ENCODE measurements at regions not wholly inside any gene's neighbourhood (a gene's known extent, or its start where the extent isn't known, plus 50 kb on each side); places are given as distances from the start of the nearest gene placed in this dataset.

DNA sequence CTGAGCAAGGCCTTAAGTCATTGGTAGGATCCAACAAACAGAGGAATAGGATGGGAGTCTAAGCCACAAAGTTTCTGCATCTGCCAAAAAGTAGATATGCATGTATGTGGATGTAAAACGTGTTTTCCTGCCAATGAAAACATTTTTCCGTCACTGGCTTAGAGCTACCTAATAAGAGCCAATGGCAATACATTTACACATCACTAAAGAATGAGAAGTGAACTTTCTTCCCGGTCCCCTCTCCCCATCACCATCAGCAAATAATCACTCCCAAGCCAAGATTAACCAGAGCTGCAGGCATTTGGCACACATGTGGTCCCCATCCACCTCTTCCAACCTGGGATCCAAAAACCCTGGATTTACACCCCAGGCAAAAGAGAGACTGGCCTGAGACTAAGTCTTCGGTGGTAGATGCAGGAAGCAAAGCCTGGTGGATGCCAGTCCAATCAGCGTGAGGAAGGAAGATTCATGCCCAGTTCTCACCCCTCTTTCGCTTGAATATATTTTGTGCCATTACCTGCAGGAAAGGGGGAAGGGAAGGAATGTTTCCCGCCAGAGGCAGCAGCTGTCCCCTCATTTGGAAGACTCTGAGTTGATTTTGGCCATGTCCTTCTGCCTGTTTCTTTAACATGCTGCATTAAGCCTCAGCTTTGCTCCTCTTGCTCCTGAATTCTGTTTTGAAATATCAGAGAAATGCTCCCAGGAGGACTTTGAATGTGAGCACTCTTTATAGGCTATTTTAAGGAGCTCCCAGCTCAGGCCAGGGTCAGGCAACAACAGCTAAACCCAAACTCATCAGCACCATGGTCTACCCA, 131.4 kb downstream of the CHIC2 start (continued):
- TF ChIP-seq CTCF (conservative IDR thresholded peaks at IDR 0.05; ENCODE audit: low read depth in 2 of 2): no peak
- no peak for TF ChIP-seq JUNB (IDR thresholded peaks at IDR 0.05; ENCODE audit: unreplicated experiment)
- TF ChIP-seq ETS1 (IDR thresholded peaks at IDR 0.05): no peak
- TF ChIP-seq STAT1 (IDR thresholded peaks at IDR 0.05; ENCODE audit: unreplicated experiment): no peak
- TF ChIP-seq EZH2 (IDR thresholded peaks at IDR 0.05; ENCODE audit: low read depth, unreplicated experiment): no peak
- TF ChIP-seq EZH2phosphoT487 (IDR thresholded peaks at IDR 0.05; ENCODE audit: unreplicated experiment): no peak
- TF ChIP-seq ZNF114 (CRISPR knock-in tag; IDR thresholded peaks at IDR 0.05): no peak
- no peak for TF ChIP-seq REST (IDR thresholded peaks at IDR 0.05; ENCODE audit: unreplicated experiment)

GRCh38 chr4:53931461-53931961, 132.9 kb downstream of the CHIC2 start:
- Mint-ChIP-seq H3K27me3 (ENCODE audit: insufficient read depth, low read depth, poor library complexity) (peaks cover 5% of the 10 kb centered on the region), H3K36me3 (ENCODE audit: low read depth) (no peaks in the 10 kb centered on the region), H3K4me3 (no peak overlapping the region), H3K9me3 (0 out of 3 replicates have a peak, but pooled peaks cover 4% of the 10 kb centered on the region), H3K27ac (no peak overlapping the region), H3K4me1 (no peaks in the 10 kb centered on the region)
- no peaks in the 10 kb centered on the region for H4K20me1 ChIP-seq (replicated peaks; ENCODE audit: insufficient read depth)
- no peaks in the 10 kb centered on the region for H3F3A ChIP-seq (replicated peaks; ENCODE audit: low read depth)
- no peak overlapping the region for H3K27ac ChIP-seq (ENCODE audit: low read depth)
- H3K36me3 ChIP-seq (ENCODE audit: insufficient read depth): no peaks in the 10 kb centered on the region; the same call in 1 of the 2 replicates
- no peak overlapping the region for H3K4me2 ChIP-seq
- no peaks in the 10 kb centered on the region for H3K79me2 ChIP-seq (replicated peaks; ENCODE audit: insufficient read depth)
- no peak overlapping the region for H2AFZ ChIP-seq
- H3K4me1 ChIP-seq (ENCODE audit: insufficient read depth): no peaks in the 10 kb centered on the region
- no peaks in the 10 kb centered on the region for H3K27me3 ChIP-seq (ENCODE audit: insufficient read depth)
- ATAC-seq: no peak
- no peak for DNase-seq (ENCODE audit: low spot score)
- H3K4me3 ChIP-seq: no peak overlapping the region
- H3K9me2 ChIP-seq (ENCODE audit: insufficient read depth): no peaks in the 10 kb centered on the region
- TF ChIP-seq ZNF114 (CRISPR knock-in tag; IDR thresholded peaks at IDR 0.05) (no peak), ZNF331 (CRISPR knock-in tag; IDR thresholded peaks at IDR 0.05; ENCODE audit: low read depth) (no peak), CREB1 (CRISPR knock-in tag; IDR thresholded peaks at IDR 0.05; ENCODE audit: low read depth) (no peak), REST (IDR thresholded peaks at IDR 0.05; ENCODE audit: unreplicated experiment) (no peak), NANOG (IDR thresholded peaks at IDR 0.05; ENCODE audit: borderline replicate concordance) (no peak), EZH2 (IDR thresholded peaks at IDR 0.05; ENCODE audit: low read depth, unreplicated experiment) (no peak), STAT1 (IDR thresholded peaks at IDR 0.05; ENCODE audit: unreplicated experiment) (no peak)

Data from GM23338 (cell line).